A549 (cell line): ENCODE measurements at regions not wholly inside any gene's neighbourhood (a gene's known extent, or its start where the extent isn't known, plus 50 kb on each side); places are given as distances from the start of the nearest gene placed in this dataset.

ENCODE experiments used
- CTCF ChIP-seq: fragments of >200 bp; sonication (Bioruptor Twin); formaldehyde crosslinking; IDR thresholded peaks from 3 replicates; pipeline ENCODE4 v1.5.1; 2016
- EP300 ChIP-seq, 2 experiments: fragments of >200 bp; sonication (Bioruptor Twin); formaldehyde crosslinking; IDR thresholded peaks; 2 replicates in 1 of 2; 3 replicates in 1 of 2; pipeline ENCODE4 v1.6.1; 2016 to 2017
- JUN ChIP-seq, 2 experiments: fragments of >200 bp; sonication (Bioruptor Twin); formaldehyde crosslinking; IDR thresholded peaks; 2 replicates in 1 of 2; 3 replicates in 1 of 2; pipeline ENCODE4 v1.6.1; 2016 to 2017
- JUNB ChIP-seq: fragments of >200 bp; sonication (Bioruptor Twin); formaldehyde crosslinking; IDR thresholded peaks from 2 replicates; pipeline ENCODE4 v1.6.1; 2016
- MAX ChIP-seq: IDR thresholded peaks from 2 replicates; pipeline ENCODE4 v1.6.1; 2012
- MYC ChIP-seq: IDR thresholded peaks from 2 replicates; pipeline ENCODE4 v1.6.1; 2012; ENCODE audit warnings: mild to moderate bottlenecking, inconsistent platforms, low read length, improper control_type of control experiment, borderline replicate concordance
- PHF8 ChIP-seq: fragments of 200-600 bp; sonication (generic); IDR thresholded peaks from 2 replicates; pipeline ENCODE4 v1.6.1; 2016; ENCODE audit warnings: low read depth, mild to moderate bottlenecking, antibody characterized with exemption, moderate library complexity, borderline replicate concordance
- REST ChIP-seq: fragments of 200-600 bp; sonication (generic); IDR thresholded peaks from 2 replicates; pipeline ENCODE4 v1.6.1; 2016; ENCODE audit warnings: antibody characterized with exemption, mild to moderate bottlenecking, moderate library complexity
- SMC3 ChIP-seq: fragments of >200 bp; sonication (Bioruptor Twin); formaldehyde crosslinking; IDR thresholded peaks from 3 replicates; pipeline ENCODE4 v1.6.1; 2018; ENCODE audit warnings: inconsistent platforms

- TF ChIP-seq CTCF (no peak), JUNB (no peak), PHF8 (no peak), MYC (no peak), EP300 (IDR thresholded peaks at IDR 0.05) (no peak), MAX (no peak), JUN (IDR thresholded peaks at IDR 0.05) (no peak), REST (no peak), SMC3 (no peak)
Measured at GRCh38 chr10:65765006-65765541, 1160.8 kb upstream of the LRRTM3 start.
